Activated CD4-positive, alpha-beta T cell treated with anti-CD3 and anti-CD28 coated beads for 4 hours (primary cell): ENCODE measurements at regions not wholly inside any gene's neighbourhood (a gene's known extent, or its start where the extent isn't known, plus 50 kb on each side); places are given as distances from the start of the nearest gene placed in this dataset.

Experiments used
- DNase-seq, 2 donors: peaks; one replicate each; pipeline ENCODE4 v3.0.0-alpha.2; 2020

DNA sequence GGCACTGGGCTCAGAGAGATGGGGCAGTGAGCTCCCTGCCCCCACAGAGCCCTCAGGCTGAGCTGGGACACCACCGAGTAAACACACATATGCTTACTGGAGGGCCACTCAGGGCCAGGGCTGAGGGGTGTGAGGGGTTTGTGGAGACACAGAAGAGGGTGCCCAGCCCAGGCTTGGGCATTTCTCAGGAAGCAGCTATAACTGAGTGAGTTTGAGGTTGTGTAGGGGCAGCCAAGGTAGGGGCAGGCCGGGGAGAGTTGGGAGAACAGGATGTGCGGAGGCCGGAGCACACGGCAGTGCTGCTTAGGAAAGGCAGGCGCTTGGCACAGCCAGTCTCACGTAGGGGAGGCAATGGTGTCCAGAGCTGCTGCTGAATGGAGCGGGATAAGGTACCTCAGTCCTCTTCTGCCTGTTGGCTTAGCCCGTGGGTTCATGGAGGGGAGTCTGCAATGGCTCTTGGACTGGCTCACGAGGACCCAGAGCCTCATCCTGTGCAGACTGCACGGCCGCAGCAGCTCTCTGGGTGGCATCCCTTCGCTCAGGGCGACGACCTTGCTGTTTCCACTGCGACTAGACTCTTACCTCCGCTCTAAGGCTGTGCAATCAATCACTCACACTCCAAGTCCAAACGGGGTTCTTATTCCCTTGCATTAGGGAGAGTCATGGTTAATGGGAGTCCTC lies 466.1 kb upstream of the HS6ST1 start:
- DNase-seq: no peak

DNA sequence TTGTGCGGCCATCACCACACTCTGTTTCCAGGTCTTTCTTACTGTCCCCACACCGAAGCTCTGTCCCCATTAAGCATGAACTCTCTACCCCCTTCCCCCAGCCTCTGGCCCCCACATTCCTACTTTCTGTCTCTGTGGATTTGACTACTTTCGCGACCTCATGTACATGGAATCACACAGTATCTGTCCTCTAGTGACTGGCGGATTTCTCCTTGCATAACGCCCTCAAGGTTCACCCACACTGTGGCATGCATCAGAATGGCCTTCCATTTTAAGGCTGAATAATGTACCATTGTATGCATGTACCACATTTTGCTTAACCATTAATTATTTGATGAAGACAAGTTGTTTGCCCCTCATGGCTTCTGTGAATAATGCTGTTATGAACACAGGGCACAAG lies 467.6 kb upstream of the HS6ST1 start:
- no peak for DNase-seq

DNA sequence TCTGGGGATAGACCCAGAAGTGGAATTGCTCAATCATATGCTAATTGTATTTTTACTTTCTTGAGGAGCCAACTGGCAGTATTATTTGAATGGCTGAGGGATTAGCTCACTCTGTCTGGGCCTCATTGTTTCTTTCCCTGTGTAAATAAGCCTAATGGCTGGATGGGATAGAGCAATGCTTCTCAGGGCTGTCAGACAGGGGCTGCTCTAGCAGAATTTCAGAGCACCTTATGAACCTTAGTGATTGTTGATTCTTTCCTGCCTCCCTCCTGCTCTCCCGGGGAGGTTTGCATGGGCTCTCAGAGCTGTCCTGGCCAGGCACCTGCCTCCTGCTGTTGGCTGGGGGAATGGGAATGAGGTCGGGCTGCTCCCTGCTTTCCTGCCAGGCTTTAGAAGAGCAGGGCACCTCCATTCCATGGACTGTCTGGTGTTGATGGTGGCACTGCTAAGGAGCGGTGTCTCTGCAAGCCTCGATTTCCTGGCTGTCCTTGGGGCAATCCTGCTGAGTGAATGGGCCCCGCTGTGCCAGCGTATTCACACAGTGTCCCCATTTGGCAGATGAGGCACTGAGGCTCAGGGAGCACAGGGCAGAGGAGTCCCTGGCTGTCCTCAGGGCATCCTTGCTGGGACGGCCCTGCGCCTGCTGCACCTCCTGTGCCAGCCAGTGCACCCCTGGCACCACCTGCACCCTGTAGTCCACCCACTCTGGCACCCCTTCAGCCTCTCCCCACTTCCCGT lies 468.2 kb upstream of the HS6ST1 start:
- no peak for DNase-seq

DNA sequence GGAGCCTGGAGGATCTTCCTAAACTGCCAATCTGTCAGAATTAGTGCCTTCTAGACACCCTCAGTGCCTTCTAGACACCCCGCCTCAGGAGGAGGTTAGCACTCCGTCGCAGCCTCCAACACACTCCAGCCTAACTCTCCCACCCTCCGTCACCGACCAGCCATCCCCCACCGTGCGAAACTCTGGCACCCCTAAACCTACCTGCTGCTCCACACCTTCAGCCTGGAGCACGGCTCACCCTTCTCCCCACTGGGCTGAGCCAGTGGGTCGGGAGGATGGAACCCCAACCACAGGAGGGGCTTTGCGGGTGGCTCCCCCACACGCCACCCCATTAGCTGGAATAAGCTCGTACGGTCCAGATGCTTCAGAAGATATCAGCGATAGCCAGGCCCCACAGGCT lies 468.9 kb upstream of the HS6ST1 start:
- no peak for DNase-seq

DNA sequence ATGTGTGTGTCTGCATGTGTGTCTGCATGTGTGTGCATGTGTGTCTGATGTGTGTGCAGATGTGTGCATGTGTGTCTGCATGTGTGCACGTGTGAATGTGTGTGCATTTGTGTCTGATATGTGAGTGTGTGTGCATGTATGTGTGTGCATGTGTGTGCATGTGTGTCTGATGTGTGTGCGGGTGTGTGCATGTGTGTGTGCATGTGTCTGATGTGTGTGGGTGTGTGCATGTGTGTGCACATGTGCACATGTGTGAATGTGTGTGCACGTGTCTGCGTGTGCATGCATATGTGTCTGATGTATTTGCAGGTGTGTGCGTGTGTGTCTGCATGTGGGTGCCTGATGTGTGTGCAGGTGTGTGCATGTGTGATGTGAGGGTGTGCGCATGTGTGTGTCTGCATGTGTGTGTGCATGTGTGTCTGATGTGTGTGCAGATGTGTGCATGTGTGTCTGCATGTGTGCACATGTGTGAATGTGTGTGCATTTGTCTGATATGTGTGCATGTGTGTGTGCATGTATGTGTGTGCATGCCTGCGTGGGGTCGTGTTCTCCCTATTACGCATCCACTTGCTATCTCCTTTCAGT lies 470.1 kb upstream of the HS6ST1 start:
- no peak for DNase-seq

DNA sequence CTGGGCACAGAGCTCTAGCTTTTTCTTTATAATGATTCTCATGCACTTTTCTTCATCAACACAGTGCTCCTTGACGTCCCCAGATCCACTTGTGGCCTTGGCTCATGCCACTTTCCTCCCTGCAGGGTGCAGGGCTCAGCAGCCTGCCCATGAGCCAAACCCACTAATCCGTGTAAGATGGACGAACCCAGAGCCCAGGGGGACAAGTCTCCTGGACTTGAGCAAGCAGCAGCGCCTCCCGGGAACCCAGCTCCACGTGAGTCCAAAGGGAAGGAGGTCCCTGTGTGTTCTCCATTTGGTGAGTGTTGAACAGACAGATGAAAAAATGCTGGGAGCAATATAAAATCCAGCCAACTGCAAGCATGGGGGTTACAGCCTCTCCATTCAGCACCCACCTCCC lies 470.6 kb upstream of the HS6ST1 start:
- no peak for DNase-seq

DNA sequence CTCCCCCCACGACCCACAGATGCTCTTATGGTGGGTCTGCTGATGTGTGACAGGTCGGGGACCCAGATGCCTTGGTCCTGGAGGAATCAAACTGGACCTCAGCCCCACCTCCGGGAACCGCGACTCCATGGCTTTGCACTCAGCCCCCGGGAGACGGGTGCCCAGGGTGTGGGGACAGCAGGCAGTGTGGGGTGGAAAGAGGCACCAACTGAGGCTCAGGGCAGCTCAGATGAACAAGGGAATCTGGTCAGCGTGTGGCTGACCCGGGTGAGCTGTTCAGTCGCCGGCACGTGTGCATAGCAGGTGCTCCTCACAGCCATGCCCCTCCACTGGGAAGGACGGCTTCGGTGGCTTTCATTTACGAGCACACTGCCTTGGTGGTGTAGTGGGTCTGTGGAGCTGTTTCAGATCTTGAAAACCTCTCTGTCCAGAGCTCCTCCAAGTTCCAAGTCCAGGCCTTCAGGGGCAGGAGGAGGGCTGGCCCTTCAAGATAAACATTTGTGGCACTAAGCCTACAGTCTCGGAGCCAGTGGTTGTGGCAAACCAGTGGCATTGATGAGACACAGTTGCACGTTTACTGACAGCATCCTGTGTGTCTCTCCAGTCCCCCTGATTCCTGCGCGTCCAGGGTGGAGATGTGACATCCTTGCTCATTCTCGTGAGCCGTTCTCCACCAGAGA lies 471.2 kb upstream of the HS6ST1 start:
- no peak for DNase-seq

DNA sequence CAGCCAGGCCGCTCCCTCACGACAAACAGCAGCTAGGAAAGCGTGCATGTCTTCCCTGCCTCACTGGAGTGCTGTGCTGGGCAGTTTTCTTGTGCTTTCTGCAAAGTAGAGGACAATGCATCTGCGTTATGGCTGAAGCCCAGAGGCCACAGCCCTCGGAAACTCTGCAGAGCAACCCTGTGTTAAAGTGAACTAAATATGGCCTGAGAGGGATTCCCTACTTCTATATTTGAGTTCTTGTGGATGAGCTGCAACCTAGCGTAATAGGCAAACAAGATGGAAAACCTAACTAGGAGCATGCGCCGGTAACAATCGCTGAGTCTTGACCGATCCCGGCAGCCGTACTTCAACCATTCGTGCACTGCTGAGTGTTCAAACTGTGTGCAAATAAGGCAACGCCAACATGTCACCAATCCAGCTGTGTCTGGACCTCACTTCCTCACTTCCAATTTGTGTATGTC lies 471.9 kb upstream of the HS6ST1 start:
- no peak for DNase-seq

DNA sequence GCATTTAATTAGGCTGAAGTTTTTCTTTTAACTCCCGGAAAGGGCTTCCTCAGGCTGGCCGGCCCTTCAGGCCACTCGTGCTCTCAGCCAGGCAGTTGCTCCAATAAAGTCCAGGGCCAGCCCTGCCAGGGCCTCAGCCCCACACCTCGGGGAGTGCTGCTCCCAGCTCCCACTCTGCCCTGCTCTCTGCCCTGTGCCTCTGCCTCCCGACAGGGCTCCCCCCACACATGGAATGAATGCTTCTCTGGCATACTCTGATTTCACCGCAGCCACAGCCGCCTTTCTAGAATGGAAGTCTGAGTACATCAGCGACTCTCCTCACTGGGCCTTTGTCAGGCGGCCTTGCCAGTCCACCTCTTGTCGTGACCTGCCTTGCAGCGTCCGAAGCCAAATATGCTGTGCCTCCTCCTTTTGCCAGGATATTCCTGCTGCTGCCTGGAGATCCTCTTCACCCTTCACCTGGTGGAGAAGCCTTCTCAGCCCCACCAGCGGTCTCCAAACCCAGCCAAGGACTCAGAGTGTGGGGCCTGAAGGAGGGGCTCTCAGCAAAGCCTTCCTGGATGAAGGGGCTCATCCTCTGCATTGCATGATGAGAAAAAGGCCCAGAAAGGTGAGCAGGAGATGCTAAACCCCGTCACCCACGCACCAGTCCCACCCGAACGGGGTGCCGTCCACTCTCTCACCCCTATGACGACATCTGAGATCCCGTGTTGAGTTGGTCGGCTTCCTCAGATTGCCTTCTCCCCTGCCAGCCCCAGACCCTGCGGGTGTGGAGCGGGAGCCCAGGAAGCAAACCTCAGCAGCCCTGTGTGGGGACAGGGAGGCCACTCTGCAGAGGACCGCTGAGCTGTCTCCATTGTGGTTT lies 472.7 kb upstream of the HS6ST1 start:
- no peak for DNase-seq

DNA sequence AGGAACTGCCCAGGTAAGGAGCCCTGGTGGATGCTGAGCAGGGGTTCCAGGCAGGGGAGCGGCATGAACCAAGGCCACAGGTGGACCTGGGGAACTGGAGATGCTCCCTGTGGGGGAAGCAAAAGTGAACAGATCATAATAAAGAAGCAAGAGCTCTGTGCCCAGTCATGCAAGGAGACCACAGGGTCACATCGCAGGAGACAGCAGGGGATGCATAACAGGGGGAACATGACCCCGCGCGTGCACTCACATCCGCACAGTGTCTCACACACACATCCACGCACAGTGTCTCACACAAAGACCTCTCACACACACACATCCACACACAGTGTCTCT lies 473.3 kb upstream of the HS6ST1 start:
- no peak for DNase-seq

DNA sequence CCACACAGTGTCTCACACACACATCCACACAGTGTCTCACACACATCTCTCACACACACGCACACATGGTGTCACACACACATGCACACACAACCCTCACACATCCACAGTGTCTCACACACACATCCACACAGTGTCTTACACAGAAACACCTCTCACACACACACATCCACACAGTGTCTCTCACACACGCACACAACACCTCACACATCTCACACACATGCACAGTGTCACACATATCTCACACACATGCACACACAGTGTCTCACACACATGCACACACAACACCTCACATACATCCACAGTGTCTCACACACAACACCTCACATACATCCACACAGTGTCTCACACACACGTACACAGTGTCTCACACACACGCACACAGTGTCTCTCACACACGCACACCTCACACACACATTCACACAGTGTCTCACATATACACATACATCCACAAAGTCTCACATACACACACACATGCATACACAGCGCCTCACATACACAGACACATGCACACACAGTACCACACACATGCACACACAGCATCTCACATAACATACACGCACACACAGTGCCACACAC lies 473.9 kb upstream of the HS6ST1 start:
- no peak for DNase-seq

DNA sequence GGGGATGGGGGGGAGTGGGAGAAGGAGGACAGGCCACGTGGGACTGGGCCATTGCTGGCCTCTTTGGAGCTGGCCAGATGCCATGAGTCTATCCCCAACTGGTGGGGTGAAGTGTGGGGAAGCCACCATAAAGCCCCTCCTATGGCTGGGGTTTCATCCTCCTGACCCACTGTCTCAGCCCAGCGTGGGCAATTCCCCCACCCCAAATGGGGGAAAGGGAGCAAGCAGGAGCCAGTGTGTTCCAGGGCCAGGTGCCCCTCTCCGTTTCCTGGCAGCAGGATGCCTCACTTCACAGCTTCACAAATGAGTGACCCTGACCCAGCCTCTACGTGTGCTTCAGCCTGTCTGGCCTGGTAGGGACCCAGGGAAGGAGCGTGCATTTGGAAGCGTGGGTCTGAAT lies 474.7 kb upstream of the HS6ST1 start:
- DNase-seq: no peak

DNA sequence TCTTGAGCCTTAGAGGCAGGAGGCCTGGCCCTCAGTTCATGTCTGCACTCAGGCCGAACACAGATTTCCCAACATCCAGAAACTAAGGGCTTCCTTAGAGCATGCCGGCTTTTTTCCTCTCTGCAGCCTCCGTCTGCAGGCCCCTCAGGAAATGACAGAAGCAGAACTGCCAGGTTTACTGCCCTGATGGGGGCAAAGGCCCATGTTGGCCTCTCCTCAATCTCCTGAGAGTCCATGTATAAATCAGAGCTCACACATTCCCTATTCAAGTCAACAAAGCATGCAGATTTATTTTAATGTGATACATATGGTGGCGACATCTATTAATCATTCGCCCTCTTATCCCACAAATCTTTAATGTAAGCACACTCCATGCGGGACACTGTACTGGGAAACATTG lies 475.6 kb upstream of the HS6ST1 start:
- no peak for DNase-seq

DNA sequence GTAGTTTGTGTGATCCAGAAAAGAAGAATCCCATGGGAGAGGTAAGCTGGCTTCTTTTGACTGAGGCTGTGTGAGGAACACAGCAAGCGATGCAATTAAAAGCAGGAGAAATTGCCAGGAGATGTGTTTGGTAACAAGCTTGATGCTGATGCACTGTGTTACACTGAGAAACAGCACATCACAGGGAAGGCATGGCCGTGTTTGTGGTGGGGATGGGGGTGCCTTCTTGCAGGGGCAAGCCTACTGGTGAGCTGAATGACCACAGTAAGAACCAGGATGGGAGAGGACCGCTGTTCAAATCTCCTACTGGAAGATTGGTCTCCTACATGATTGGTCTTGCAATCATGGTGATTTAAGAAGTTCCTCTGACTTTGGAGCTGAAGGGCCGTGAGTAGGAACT lies 477.7 kb upstream of the HS6ST1 start:
- DNase-seq: no peak

DNA sequence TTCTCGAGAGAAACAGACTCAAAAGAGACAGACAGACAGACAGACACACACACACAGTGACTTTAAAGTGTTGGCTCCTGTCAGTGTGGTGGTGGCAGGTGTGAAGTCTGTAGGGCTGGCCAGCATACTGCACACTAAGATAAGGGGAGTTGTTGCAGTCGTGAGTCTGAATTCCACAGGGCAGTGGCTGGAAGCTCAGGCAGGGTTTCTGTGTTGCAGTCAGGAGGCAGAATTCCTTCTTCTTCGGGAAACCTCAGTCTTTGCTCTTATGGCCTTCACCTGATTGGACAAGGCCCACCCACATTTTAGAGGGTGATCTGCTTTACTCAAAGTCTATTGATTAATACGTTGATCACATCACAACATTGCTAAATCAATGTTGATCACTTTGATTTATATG lies 478.4 kb upstream of the HS6ST1 start:
- no peak for DNase-seq

DNA sequence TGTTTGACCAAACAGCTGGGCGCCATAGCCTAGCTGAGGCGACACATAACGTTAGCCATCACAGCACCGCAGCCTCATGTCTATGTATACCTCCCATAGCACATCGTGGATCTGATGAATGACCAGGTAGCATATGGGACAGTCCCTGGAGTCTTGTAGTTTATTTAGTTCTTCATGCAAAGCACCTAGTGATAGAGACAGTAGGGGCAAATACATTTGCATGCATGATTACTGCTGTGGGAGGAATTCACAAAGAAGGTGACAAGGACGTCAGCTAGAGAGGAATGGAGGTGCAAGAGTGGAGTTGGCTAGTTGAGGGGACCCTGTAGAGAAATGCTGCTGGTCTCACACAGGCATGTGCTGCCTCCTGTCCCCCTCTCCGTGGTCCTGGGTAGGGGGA lies 478.9 kb upstream of the HS6ST1 start:
- no peak for DNase-seq

DNA sequence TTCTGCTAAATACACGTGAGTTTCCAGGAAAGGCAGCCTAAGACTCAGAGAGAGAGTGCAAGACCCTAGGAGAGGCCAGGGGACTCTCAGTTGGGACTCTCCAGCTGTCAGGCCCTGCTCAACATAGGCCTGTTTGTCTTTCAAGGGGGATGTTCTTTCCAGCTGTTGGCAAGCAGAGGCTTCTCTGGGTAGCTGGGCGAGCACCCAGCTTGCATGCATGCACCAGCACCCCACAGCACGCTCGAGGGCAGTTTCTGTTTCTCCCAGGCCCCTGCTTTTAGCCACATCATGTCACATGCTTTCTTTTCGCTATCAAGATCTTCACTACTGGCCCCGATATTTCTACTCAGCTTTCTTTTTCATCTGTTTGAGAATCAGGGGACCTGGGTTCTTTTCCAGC lies 479.3 kb upstream of the HS6ST1 start:
- DNase-seq: no peak

DNA sequence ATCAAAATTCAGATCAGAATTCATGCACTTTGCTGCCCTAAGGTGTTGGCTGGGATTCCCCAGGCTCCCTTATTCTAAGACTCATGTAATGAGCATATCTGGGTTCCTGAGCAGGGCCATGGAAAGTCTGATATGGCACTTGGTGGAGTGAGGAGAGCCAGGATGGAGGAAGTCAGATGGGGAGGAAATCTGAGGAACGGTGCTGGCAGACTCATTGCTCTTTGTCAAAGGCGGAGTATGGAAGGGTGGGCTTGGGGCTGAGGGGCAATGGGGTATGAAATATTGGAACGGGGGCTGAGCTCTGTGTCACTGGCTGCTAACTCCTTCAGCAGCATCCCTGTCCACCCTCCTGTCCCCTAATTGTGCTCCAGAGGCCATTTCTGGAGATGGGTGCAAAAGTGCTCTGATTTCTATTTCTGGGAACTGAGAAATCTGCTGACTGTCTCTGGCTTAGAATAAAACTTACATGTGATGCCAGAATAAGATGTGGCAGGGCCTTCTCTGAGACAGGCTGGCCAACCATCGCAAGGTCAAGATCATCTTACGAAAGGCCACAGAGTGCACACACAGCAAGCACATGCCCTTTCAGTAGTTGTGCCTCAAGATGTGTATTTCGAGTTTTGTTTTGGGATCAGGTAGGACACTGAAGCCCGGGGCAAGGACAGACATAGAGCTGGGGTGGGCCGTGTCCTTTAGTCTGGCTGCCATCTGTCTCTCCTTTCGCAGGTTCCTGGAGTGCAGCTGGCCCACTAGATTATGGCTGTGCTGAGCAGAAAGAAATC lies 480.0 kb upstream of the HS6ST1 start:
- no peak for DNase-seq

DNA sequence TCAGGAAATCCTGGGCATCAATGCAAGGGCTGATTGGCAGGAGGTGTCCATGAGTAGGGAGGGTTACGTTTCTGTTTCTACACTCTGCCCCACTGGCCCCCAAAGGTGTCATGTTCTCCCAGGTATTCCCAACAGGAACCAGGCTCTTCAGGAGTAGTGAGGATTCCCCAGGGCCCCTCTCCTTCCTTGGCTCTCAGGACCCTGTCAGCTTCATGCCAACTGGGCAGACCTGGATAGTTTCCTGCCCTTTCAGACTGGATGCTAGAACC lies 480.6 kb upstream of the HS6ST1 start:
- no peak for DNase-seq

DNA sequence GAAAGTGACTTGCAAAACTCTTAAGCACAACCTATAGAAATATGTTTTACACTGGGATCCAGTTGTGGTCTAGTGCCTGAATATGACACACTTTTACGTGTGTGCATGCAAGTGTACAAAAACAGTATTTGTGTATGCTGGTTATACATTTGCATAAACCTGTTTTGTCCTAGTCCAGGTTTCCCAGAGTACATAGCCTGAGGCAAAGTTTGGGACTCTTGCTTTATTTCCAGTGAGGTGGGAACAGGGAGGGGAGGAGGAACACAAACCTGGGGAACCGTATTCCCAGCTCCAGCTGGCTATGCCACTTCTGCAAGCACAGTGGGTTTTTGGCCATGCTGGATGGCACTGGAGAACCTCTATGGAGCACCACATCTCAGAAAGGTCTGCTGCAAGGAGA lies 481.1 kb upstream of the HS6ST1 start:
- DNase-seq: no peak

DNA sequence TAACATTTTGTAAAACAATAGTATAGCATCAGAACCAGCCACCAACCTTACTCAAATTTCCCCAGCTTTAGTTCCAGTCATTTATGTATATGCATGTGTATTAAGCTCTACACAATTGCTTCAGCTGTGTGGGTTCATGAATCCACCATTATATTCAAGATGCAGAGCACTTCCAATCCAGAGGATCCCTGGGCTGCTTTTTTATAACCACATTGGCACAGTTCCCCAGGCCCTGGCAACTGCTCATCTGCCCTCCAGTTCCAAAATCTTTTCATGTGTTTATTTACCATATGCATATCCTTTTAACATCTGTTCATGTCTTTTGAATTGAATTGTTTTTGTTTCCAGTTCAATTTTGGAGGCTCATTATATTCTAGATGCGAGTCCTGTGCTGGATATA lies 482.9 kb upstream of the HS6ST1 start:
- no peak for DNase-seq

DNA sequence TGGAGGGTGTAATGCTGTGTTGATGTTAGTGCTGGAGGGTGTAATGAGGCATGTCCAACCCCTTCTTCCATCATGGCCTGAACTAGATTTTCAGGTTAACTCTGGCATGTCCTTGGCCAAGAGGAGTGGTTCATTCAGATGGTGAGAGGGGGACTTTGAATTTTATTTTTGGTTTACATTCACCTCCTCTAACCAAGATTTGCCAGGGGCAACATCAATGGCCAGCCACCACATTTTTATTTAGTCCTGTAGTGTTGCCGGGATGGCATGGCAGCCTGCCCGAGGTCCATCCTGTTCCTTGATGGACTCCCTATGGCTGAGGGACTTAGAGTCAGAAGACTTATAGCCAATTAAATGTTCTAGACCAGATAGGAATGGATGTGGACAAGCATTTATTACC lies 484.6 kb upstream of the HS6ST1 start:
- DNase-seq: no peak
